BE2C (cell line): ENCODE measurements at regions not wholly inside any gene's neighbourhood (a gene's known extent, or its start where the extent isn't known, plus 50 kb on each side); places are given as distances from the start of the nearest gene placed in this dataset.

Source experiments
- DNase-seq: peaks from one replicate; pipeline ENCODE4 v3.0.0-alpha.2; 2020
- H3K27me3 ChIP-seq: fragments of 250-450 bp; sonication (Bioruptor Pico); 2 replicates; pipeline ENCODE4 v1.5.1; 2020; ENCODE audit warnings: mild to moderate bottlenecking
- H3K36me3 ChIP-seq: fragments of 250-450 bp; sonication (Bioruptor Pico); 2 replicates; pipeline ENCODE4 v1.5.1; 2020; ENCODE audit warnings: mild to moderate bottlenecking
- H3K4me1 ChIP-seq: fragments of 250-450 bp; sonication (Bioruptor Pico); 2 replicates; pipeline ENCODE4 v1.5.1; 2020
- H3K4me3 ChIP-seq: 2 replicates; pipeline ENCODE4 v1.5.1; 2011; ENCODE audit warnings: low read depth, low read length
- H3K9me3 ChIP-seq: fragments of 250-450 bp; sonication (Bioruptor Pico); 2 replicates; pipeline ENCODE4 v1.5.1; 2020
- TF ChIP-seq, protein P1 (sequence below): IDR thresholded peaks from 2 replicates; pipeline ENCODE4 v1.5.1; 2012; ENCODE audit warnings: mild to moderate bottlenecking, low read depth, low read length

GRCh38 chr3:140752499-140752898, 74.6 kb downstream of the TRIM42 start:
- Histone ChIP-seq H3K4me3 (no peak overlapping the region), H3K9me3 (no peaks in the 10 kb centered on the region), H3K27me3 (peaks cover 23% of the 10 kb centered on the region), H3K4me1 (no peaks in the 10 kb centered on the region), H3K36me3 (no peaks in the 10 kb centered on the region)
- no peak for DNase-seq
- TF ChIP-seq, protein P1, sequence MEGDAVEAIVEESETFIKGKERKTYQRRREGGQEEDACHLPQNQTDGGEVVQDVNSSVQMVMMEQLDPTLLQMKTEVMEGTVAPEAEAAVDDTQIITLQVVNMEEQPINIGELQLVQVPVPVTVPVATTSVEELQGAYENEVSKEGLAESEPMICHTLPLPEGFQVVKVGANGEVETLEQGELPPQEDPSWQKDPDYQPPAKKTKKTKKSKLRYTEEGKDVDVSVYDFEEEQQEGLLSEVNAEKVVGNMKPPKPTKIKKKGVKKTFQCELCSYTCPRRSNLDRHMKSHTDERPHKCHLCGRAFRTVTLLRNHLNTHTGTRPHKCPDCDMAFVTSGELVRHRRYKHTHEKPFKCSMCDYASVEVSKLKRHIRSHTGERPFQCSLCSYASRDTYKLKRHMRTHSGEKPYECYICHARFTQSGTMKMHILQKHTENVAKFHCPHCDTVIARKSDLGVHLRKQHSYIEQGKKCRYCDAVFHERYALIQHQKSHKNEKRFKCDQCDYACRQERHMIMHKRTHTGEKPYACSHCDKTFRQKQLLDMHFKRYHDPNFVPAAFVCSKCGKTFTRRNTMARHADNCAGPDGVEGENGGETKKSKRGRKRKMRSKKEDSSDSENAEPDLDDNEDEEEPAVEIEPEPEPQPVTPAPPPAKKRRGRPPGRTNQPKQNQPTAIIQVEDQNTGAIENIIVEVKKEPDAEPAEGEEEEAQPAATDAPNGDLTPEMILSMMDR = no peak

DNA sequence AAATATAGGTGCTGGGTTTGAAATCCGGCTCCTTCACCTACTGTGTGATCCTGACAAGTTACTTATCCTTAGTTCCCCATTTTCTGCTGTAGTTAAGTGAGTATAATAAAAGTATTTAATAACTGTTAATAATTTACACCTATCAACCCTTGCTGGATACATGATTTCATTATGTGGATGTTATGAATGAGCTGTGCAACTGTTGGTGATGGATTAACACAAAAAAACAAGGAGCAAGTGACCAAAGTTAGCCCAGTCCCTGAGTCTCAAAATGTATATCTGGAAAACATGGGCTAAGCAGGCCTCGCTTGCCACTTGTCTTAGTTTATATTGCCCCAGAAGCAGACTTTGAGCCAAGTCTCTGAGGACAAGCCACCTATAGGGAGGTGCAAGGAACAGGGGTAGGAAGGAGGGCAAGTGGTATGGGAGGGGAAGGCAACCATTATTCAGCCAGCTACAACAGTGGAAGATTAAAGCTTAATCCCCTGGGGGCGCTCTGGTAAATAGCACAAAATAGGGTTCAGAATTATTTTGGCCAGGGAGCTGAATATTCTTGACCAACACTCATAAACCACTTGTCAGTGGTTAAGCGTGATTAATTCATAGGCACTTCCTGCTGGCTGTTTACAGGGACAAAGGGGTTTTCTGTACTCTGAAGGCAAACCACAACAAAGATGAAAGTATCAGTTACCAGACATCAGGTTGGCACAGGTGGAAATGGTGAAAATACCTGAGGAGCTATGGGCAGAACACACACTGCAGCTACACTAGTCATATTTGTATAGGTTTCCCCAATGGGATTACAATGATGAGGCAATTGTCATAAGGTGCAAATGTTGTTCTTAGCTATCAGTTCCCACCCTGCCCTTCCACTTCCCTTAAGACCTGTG, 76.2 kb downstream of the TRIM42 start:
- TF ChIP-seq, protein P1 = no peak
- Histone ChIP-seq H3K9me3 (no peaks in the 10 kb centered on the region), H3K27me3 (peaks cover 24% of the 10 kb centered on the region), H3K4me3 (no peak overlapping the region), H3K4me1 (no peaks in the 10 kb centered on the region), H3K36me3 (no peaks in the 10 kb centered on the region)
- no peak for DNase-seq

- no peak overlapping the region for H3K4me3 ChIP-seq
- H3K36me3 ChIP-seq = no peaks in the 10 kb centered on the region
- H3K9me3 ChIP-seq = no peaks in the 10 kb centered on the region
- H3K27me3 ChIP-seq = peaks cover 17% of the 10 kb centered on the region
- H3K4me1 ChIP-seq = no peaks in the 10 kb centered on the region
- TF ChIP-seq, protein P1 = no peak
- DNase-seq = no peak
Observed at GRCh38 chr3:140754936-140755335, 77.1 kb downstream of the TRIM42 start.

DNA sequence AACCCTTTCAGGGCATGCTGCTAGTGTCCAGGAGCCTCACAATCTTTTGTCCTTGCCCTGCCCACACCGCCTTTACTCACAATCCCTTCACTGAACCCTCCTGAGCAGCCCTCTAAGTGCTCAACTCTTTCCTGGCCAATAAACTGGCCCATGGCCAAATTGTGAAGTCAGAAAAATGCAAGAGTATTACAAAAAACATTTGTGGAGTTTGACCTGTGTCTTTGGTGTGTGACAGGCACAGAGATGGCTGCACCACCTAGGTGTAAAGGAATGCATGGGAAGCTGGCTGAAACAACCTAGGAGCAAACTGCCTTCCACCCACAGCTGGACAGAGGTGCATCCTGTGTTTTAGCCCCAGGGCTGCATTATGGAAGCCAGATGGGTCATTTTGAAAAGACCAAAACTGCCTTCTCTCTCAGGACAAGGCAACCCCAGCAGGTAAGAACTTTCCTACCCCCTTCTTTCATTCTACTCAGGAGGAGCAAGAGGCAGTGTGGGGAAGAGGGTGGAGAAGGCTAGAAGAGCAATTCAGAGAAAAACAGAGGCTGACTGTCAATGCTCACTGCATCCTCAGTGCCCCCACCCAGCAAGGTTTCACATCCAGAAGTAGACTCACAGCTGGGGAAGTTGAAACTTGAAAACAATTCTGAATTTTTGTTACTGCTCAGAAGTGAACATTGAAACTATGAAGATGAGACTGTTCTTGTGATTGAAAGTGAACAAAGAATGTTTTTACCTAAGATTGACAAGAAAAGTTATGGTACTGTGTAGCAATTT, 78.6 kb downstream of the TRIM42 start:
- Histone ChIP-seq H3K36me3 (no peaks in the 10 kb centered on the region), H3K27me3 (peaks cover 20% of the 10 kb centered on the region), H3K9me3 (no peaks in the 10 kb centered on the region), H3K4me3 (no peak overlapping the region), H3K4me1 (no peaks in the 10 kb centered on the region)
- TF ChIP-seq, protein P1 = no peak
- no peak for DNase-seq

DNA sequence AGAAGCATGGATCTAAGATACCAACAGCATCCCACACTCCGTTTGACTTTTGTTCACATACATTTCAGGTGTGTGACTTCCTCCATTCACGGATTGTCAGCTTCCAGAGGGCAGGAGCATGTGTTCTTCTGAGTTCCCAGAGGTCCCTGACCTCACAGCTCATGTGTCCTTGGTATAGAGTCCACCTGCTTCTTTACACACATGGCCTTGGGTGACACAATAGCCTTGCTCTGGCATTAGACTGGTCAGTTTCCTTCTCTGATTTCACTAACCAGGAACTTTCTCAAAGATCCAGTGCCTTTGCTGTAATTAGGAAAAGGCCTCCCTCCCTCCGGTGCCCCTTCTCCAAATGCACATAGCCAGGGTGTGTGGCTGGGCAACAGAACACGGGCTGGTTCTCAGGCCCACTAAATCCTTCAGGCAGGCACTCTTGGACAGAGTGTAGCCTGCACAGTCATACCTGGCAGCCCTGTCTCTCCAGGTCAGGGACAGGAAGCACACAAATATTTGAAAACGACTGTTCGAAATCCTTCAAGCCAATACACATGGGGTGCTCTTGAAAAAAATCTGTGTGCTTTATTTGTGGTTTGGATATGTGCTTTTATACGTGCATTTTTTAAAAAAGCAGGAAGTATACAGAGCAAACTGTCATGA, 81.1 kb downstream of the TRIM42 start:
- Histone ChIP-seq H3K4me3 (no peak overlapping the region), H3K9me3 (no peaks in the 10 kb centered on the region), H3K27me3 (peaks cover 25% of the 10 kb centered on the region), H3K36me3 (no peaks in the 10 kb centered on the region), H3K4me1 (no peaks in the 10 kb centered on the region)
- DNase-seq = no peak
- TF ChIP-seq, protein P1 = no peak
